HepG2 (cell line): ENCODE measurements at regions not wholly inside any gene's neighbourhood (a gene's known extent, or its start where the extent isn't known, plus 50 kb on each side); places are given as distances from the start of the nearest gene placed in this dataset.

Experiments
- ATAC-seq: fragments of 200-7000 bp; cut with Tn5 transposase; 3 replicates; pipeline ENCODE4 v1.9.1; 2020; ENCODE audit warnings: mild to moderate bottlenecking, moderate library complexity
- BruUV-seq: library from RNA; stranded (reverse); fragments of 400-500 nt; replicated peaks from 2 replicates; lab custom pipeline; 2021; lab: Mats Ljungman, UMichigan
- CTCF ChIA-PET: fragments of 300-600 bp; formaldehyde crosslinking; extraction: SDS; loops from one replicate; lab custom pipeline; 2021; ENCODE audit warnings: low total read pairs, inconsistent platforms, low intra/inter-chr PET ratio; lab: Yijun Ruan, JAX
- POLR2A ChIA-PET: fragments of 350-600 bp; sonication (Branson Sonifier 250); formaldehyde crosslinking; loops from one replicate; lab custom pipeline; 2020; ENCODE audit warnings: antibody characterized with exemption, inconsistent platforms; lab: Yijun Ruan, JAX
- DNase-seq: peaks from one replicate; pipeline ENCODE4 v3.0.0-alpha.2; 2015; ENCODE audit warnings: low spot score
- FAIRE-seq: peaks from 3 replicates; lab custom pipeline; 2011; peaks lifted over from hg19 to GRCh38; lab: Jason Lieb, UNC
- H2AFZ ChIP-seq: one replicate; pipeline ENCODE4 v1.6.1; 2011; ENCODE audit warnings: low read length, inconsistent platforms
- H3K27ac ChIP-seq: fragments of 300-600 bp; 3 replicates; pipeline ENCODE4 v1.8.0; 2011; ENCODE audit warnings: mixed run types, mild to moderate bottlenecking, mixed read lengths, low read length, inconsistent platforms; ENCODE audit not compliant: insufficient read depth; ENCODE audit errors: extremely low read length
- H3K27me3 ChIP-seq, 2 experiments: fragments of 200-600 bp in 1 of 2; 2 replicates in 1 of 2; 3 replicates in 1 of 2; pipeline versions ENCODE4 v1.6.0 to v1.8.0; 2011; ENCODE audit warnings: low read length in 2 of 2, mild to moderate bottlenecking in 2 of 2, moderate library complexity in 2 of 2, inconsistent platforms in 1 of 2; ENCODE audit not compliant: insufficient read depth in 2 of 2, control insufficient read depth in 1 of 2
- H3K36me3 ChIP-seq, 2 experiments: fragments of 200-600 bp in 1 of 2; replicated peaks in 1 of 2; 2 replicates in 1 of 2; 3 replicates in 1 of 2; pipeline versions ENCODE4 v1.5.1 to v1.8.0; 2011; ENCODE audit warnings: low read length in 2 of 2, inconsistent platforms in 1 of 2; ENCODE audit not compliant: insufficient read depth in 2 of 2, control insufficient read depth in 1 of 2
- H3K4me1 ChIP-seq: 2 replicates; pipeline ENCODE4 v1.5.1; 2012; ENCODE audit warnings: low read length, inconsistent platforms; ENCODE audit not compliant: insufficient read depth
- H3K4me2 ChIP-seq: 2 replicates; pipeline ENCODE4 v1.6.0; 2011; ENCODE audit warnings: low read depth, low read length, inconsistent platforms
- H3K4me3 ChIP-seq, 3 experiments: fragments of 200-600 bp in 1 of 3; sonication (generic), shearing (Covaris generic) in 1 of 3; replicated peaks in 1 of 3; 2 replicates each; pipeline ENCODE4 v1.5.1; 2011 to 2016; ENCODE audit warnings: low read length in 3 of 3, inconsistent platforms in 2 of 3, low read depth in 2 of 3, mild to moderate bottlenecking in 2 of 3, control low read depth in 1 of 3, mixed read lengths in 1 of 3; ENCODE audit not compliant: insufficient read depth in 1 of 3
- H3K79me2 ChIP-seq: one replicate; pipeline ENCODE4 v1.6.1; 2011; ENCODE audit warnings: low read length, inconsistent platforms; ENCODE audit not compliant: insufficient read depth
- H3K9ac ChIP-seq: 2 replicates; pipeline ENCODE4 v1.6.0; 2011; ENCODE audit warnings: mild to moderate bottlenecking, low read depth, low read length, inconsistent platforms; ENCODE audit not compliant: insufficient read depth
- H3K9me3 ChIP-seq: 2 replicates; pipeline ENCODE4 v1.5.1; 2012; ENCODE audit warnings: mild to moderate bottlenecking, low read length
- H4K20me1 ChIP-seq: 2 replicates; pipeline ENCODE4 v1.6.0; 2011; ENCODE audit warnings: inconsistent platforms, mild to moderate bottlenecking, low read length, moderate library complexity; ENCODE audit not compliant: insufficient read depth
- ARID3A ChIP-seq: IDR thresholded peaks from 2 replicates; pipeline ENCODE4 v1.6.1; 2012; ENCODE audit warnings: low read depth, low read length, improper control_type of control experiment
- CREB1 ChIP-seq, 2 experiments: fragments of 450-650 bp in 1 of 2; IDR thresholded peaks; 2 replicates each; pipeline ENCODE4 v1.6.1; 2016 to 2017; ENCODE audit warnings: control low read depth in 1 of 2, mild to moderate bottlenecking in 1 of 2, missing compliant biosample characterization in 1 of 2, missing genetic modification characterization in 1 of 2
- EEA1 ChIP-seq: sonication (generic); formaldehyde crosslinking; IDR thresholded peaks from 2 replicates; pipeline ENCODE4 v1.5.1; 2020; ENCODE audit warnings: mild to moderate bottlenecking, missing genetic modification reagents, borderline replicate concordance
- ETV5 ChIP-seq: IDR thresholded peaks from 2 replicates; pipeline ENCODE4 v1.6.1; 2018; ENCODE audit warnings: missing biosample characterization, missing genetic modification reagents, inconsistent platforms, borderline replicate concordance
- GFI1 ChIP-seq: sonication (generic); formaldehyde crosslinking; IDR thresholded peaks from 2 replicates; pipeline ENCODE4 v1.5.0; 2020; ENCODE audit warnings: missing genetic modification reagents, mild to moderate bottlenecking, borderline replicate concordance
- HNF4G ChIP-seq, 2 experiments: sonication (generic) in 1 of 2; formaldehyde crosslinking in 1 of 2; IDR thresholded peaks; 2 replicates each; pipeline versions ENCODE4 v1.4.0 to v1.6.1; 2011 to 2020; ENCODE audit warnings: borderline replicate concordance in 2 of 2, low read depth in 2 of 2, mild to moderate bottlenecking in 2 of 2, low read length in 1 of 2, missing genetic modification reagents in 1 of 2, moderate library complexity in 1 of 2
- HOXA7 ChIP-seq: sonication (generic); formaldehyde crosslinking; IDR thresholded peaks from 2 replicates; pipeline ENCODE4 v1.8.1; 2022; ENCODE audit warnings: mild to moderate bottlenecking, missing genetic modification reagents, moderate library complexity
- MATR3 ChIP-seq: sonication (generic); formaldehyde crosslinking; IDR thresholded peaks from 2 replicates; pipeline ENCODE4 v1.4.0; 2020; ENCODE audit warnings: missing genetic modification reagents
- MTERF4 ChIP-seq: sonication (generic); formaldehyde crosslinking; IDR thresholded peaks from 2 replicates; pipeline ENCODE4 v1.8.0; 2023; ENCODE audit warnings: mild to moderate bottlenecking, missing genetic modification reagents
- NCOA1 ChIP-seq: sonication (generic); formaldehyde crosslinking; IDR thresholded peaks from 2 replicates; pipeline ENCODE4 v1.9.0; 2021; ENCODE audit warnings: missing genetic modification reagents
- POLR2A ChIP-seq, 2 experiments: IDR thresholded peaks; 2 replicates each; pipeline ENCODE4 v1.6.1; 2011; ENCODE audit warnings: low read depth in 2 of 2, low read length in 2 of 2, mild to moderate bottlenecking in 1 of 2, moderate library complexity in 1 of 2; ENCODE audit not compliant: insufficient read depth in 1 of 2
- SMYD3 ChIP-seq: sonication (generic); formaldehyde crosslinking; IDR thresholded peaks from 2 replicates; pipeline ENCODE4 v1.8.1; 2023; ENCODE audit warnings: mild to moderate bottlenecking, missing genetic modification reagents
- TEAD3 ChIP-seq: optimal IDR thresholded peaks from 2 replicates; pipeline ENCODE3; 2016; ENCODE audit warnings: borderline replicate concordance
- TRIM22 ChIP-seq: fragments of 450-650 bp; IDR thresholded peaks from 2 replicates; pipeline ENCODE4 v1.6.1; 2017
- ZBTB1 ChIP-seq: sonication (generic); formaldehyde crosslinking; IDR thresholded peaks from 2 replicates; pipeline ENCODE4 v1.4.0; 2020; ENCODE audit warnings: missing genetic modification reagents, borderline replicate concordance
- ZFAT ChIP-seq: sonication (generic); formaldehyde crosslinking; conservative IDR thresholded peaks from 2 replicates; pipeline ENCODE4 v1.8.1; 2023; ENCODE audit warnings: missing genetic modification reagents, inconsistent platforms
- ZNF557 ChIP-seq: sonication (generic); formaldehyde crosslinking; IDR thresholded peaks from 2 replicates; pipeline ENCODE4 v1.4.0; 2020; ENCODE audit warnings: missing genetic modification reagents
- WGBS: methylation state at CpG from one replicate; pipeline ENCODE4 v1.1.6; 2017; ENCODE audit warnings: low lambda C conversion rate; 5-methylcytosine and 5-hydroxymethylcytosine counted together
- in situ Hi-C: cut with HindIII; loops from 2 replicates; pipeline ENCODE4 v1.10.0; 2017; ENCODE audit warnings: low pct_unique_long_range_greater_than_20kb; ENCODE audit not compliant: extremely low pct_ligation_motif_present
- intact Hi-C: fragments of 100-400 bp; cut with micrococcal nuclease; formaldehyde crosslinking; loops from one replicate; pipeline ENCODE4 v1.10.0; 2022; ENCODE audit not compliant: unreplicated experiment

GRCh38 chr22:27115816-27116256, 458.4 kb downstream of the MIAT start (continued):
- TF ChIP-seq ZNF557: no peak
- no peak for TF ChIP-seq MTERF4
- TF ChIP-seq TEAD3: peak; percentile 65
- no peak for TF ChIP-seq CREB1 (IDR thresholded peaks at IDR 0.05)
- no peak for TF ChIP-seq CREB1 (CRISPR knock-in tag; IDR thresholded peaks at IDR 0.05)
- peak; percentile 62; the same call in 1 of the 2 replicates for TF ChIP-seq ARID3A
- TF ChIP-seq ZFAT (CRISPR knock-in tag): no peak

- DNase-seq (no peak), FAIRE-seq (no peak), ATAC-seq (no peak)
- Histone ChIP-seq H3K27ac (no peak overlapping the region), H2AFZ (no peak overlapping the region), H3K36me3 (no peaks in the 10 kb centered on the region), H3K9me3 (no peaks in the 10 kb centered on the region; the same call in 1 of the 2 replicates), H3K4me2 (no peak overlapping the region), H3K4me1 (peaks cover 24% of the 10 kb centered on the region), H3K27me3 (no peaks in the 10 kb centered on the region), H3K4me3 (no peak overlapping the region), H4K20me1 (no peaks in the 10 kb centered on the region), H3K9ac (no peak overlapping the region), H3K79me2 (no peaks in the 10 kb centered on the region)
- CTCF ChIA-PET: no interaction called here
- WGBS: 17% methylated on average over 2 of the region's 2 CpGs
- POLR2A ChIA-PET: no interaction called here
- TF ChIP-seq ETV5 (CRISPR knock-in tag) (no peak), MATR3 (CRISPR knock-in tag) (no peak), GFI1 (no peak), ZBTB1 (CRISPR knock-in tag) (no peak), SMYD3 (CRISPR knock-in tag) (no peak), POLR2A (IDR thresholded peaks at IDR 0.05; ENCODE audit: insufficient read depth in 1 of 2, low read depth in 2 of 2, low read length in 2 of 2) (no peak), HNF4G (IDR thresholded peaks at IDR 0.05; ENCODE audit: borderline replicate concordance, low read depth, low read length) (no peak), HNF4G (CRISPR knock-in tag; IDR thresholded peaks at IDR 0.05; ENCODE audit: borderline replicate concordance, low read depth) (no peak), NCOA1 (CRISPR knock-in tag) (no peak), TRIM22 (no peak), EEA1 (CRISPR knock-in tag) (no peak), HOXA7 (CRISPR knock-in tag) (no peak)
- in situ Hi-C loops (no loop called here), intact Hi-C loops (no loop called here)
- no TSS peak for BruUV-seq
Observed at GRCh38 chr22:27116312-27117086, 459.1 kb downstream of the MIAT start.
